ENCODE measurements at regions not wholly inside any gene's neighbourhood (a gene's known extent, or its start where the extent isn't known, plus 50 kb on each side); places are given as distances from the start of the nearest gene placed in this dataset.
A peak's percentile ranks its signal among the peaks of the same experiment; 100 is the strongest.

GRCh38 chr2:84040281-84040680, 418.8 kb downstream of the SUCLG1 start:
- no peaks in the 10 kb centered on the region for H3K36me3 ChIP-seq (ENCODE audit: control insufficient read depth, insufficient read depth, low read length)
- H3K4me2 ChIP-seq (ENCODE audit: low read length), result no peak overlapping the region
- no CpG with 5 or more reads among the region's 13 CpGs for WGBS (ENCODE audit: extremely low coverage, insufficient coverage, low lambda C conversion rate)
- H3K79me2 ChIP-seq (ENCODE audit: control insufficient read depth, insufficient read depth, low read length), result no peaks in the 10 kb centered on the region
- no peak overlapping the region for H3K27ac ChIP-seq (ENCODE audit: low read depth, low read length)
- no peak for DNase-seq
- no peak overlapping the region for H3K4me3 ChIP-seq (ENCODE audit: low read length)
- no peaks in the 10 kb centered on the region for H3K27me3 ChIP-seq (ENCODE audit: insufficient read depth, low read length, poor library complexity)
- H3K79me1 ChIP-seq (ENCODE audit: low read length), result no peaks in the 10 kb centered on the region
- no peak overlapping the region for H2BK120ac ChIP-seq (ENCODE audit: low read depth, low read length)
- H4K8ac ChIP-seq (ENCODE audit: low read depth, low read length), result no peak overlapping the region
- H3K23ac ChIP-seq (ENCODE audit: low read length), result no peak overlapping the region
- no peak overlapping the region for H2BK15ac ChIP-seq (replicated peaks; ENCODE audit: low read depth)
- no peak overlapping the region for H3K9ac ChIP-seq (ENCODE audit: low read length)
- H2AK5ac ChIP-seq (ENCODE audit: low read length), result no peak overlapping the region
- H2BK5ac ChIP-seq (ENCODE audit: low read length), result no peak overlapping the region
- no peak overlapping the region for H3K18ac ChIP-seq (ENCODE audit: low read length)
- H3K4me1 ChIP-seq (ENCODE audit: control insufficient read depth, low read depth, low read length), result peaks cover 6% of the 10 kb centered on the region
- H3K4ac ChIP-seq (ENCODE audit: low read depth, low read length), result no peak overlapping the region
- no peak overlapping the region for H4K5ac ChIP-seq (ENCODE audit: low read length)
- no peak overlapping the region for H3K56ac ChIP-seq (ENCODE audit: low read length)

GRCh38 chr2:84038866-84039265, 420.2 kb downstream of the SUCLG1 start:
- H3K56ac ChIP-seq (ENCODE audit: low read length), result no peak overlapping the region
- H3K27me3 ChIP-seq (ENCODE audit: insufficient read depth, low read length, poor library complexity), result no peaks in the 10 kb centered on the region
- no peak overlapping the region for H2BK120ac ChIP-seq (ENCODE audit: low read depth, low read length)
- H3K23ac ChIP-seq (ENCODE audit: low read length), result no peak overlapping the region
- H4K5ac ChIP-seq (ENCODE audit: low read length), result no peak overlapping the region
- no peak overlapping the region for H3K4me3 ChIP-seq (ENCODE audit: low read length)
- H2BK5ac ChIP-seq (ENCODE audit: low read length), result no peak overlapping the region
- H3K27ac ChIP-seq (ENCODE audit: low read depth, low read length), result no peak overlapping the region
- H2AK5ac ChIP-seq (ENCODE audit: low read length), result no peak overlapping the region
- no peak overlapping the region for H3K4me2 ChIP-seq (ENCODE audit: low read length)
- no peak overlapping the region for H3K4ac ChIP-seq (ENCODE audit: low read depth, low read length)
- no peak overlapping the region for H4K8ac ChIP-seq (ENCODE audit: low read depth, low read length)
- no peak overlapping the region for H3K9ac ChIP-seq (ENCODE audit: low read length)
- no peak overlapping the region for H2BK15ac ChIP-seq (replicated peaks; ENCODE audit: low read depth)
- no CpG with 5 or more reads among the region's 2 CpGs for WGBS (ENCODE audit: extremely low coverage, insufficient coverage, low lambda C conversion rate)
- no peak overlapping the region for H3K18ac ChIP-seq (ENCODE audit: low read length)
- H3K36me3 ChIP-seq (ENCODE audit: control insufficient read depth, insufficient read depth, low read length), result no peaks in the 10 kb centered on the region
- H3K4me1 ChIP-seq (ENCODE audit: control insufficient read depth, low read depth, low read length), result peaks cover 6% of the 10 kb centered on the region
- H3K79me2 ChIP-seq (ENCODE audit: control insufficient read depth, insufficient read depth, low read length), result no peaks in the 10 kb centered on the region
- peak; percentile 14 for DNase-seq
- no peaks in the 10 kb centered on the region for H3K79me1 ChIP-seq (ENCODE audit: low read length)

- no peak overlapping the region for H3K4ac ChIP-seq (ENCODE audit: low read depth, low read length)
- no peaks in the 10 kb centered on the region for H3K27me3 ChIP-seq (ENCODE audit: insufficient read depth, low read length, poor library complexity)
- DNase-seq, result no peak
- H2BK120ac ChIP-seq (ENCODE audit: low read depth, low read length), result no peak overlapping the region
- H3K27ac ChIP-seq (ENCODE audit: low read depth, low read length), result no peak overlapping the region
- H4K5ac ChIP-seq (ENCODE audit: low read length), result no peak overlapping the region
- no peak overlapping the region for H3K9ac ChIP-seq (ENCODE audit: low read length)
- no peaks in the 10 kb centered on the region for H3K79me2 ChIP-seq (ENCODE audit: control insufficient read depth, insufficient read depth, low read length)
- no peaks in the 10 kb centered on the region for H3K36me3 ChIP-seq (ENCODE audit: control insufficient read depth, insufficient read depth, low read length)
- H4K8ac ChIP-seq (ENCODE audit: low read depth, low read length), result no peak overlapping the region
- no peak overlapping the region for H3K23ac ChIP-seq (ENCODE audit: low read length)
- H3K79me1 ChIP-seq (ENCODE audit: low read length), result no peaks in the 10 kb centered on the region
- H2BK5ac ChIP-seq (ENCODE audit: low read length), result no peak overlapping the region
- H2AK5ac ChIP-seq (ENCODE audit: low read length), result no peak overlapping the region
- no peaks in the 10 kb centered on the region for H3K4me1 ChIP-seq (ENCODE audit: control insufficient read depth, low read depth, low read length)
- no peak overlapping the region for H3K18ac ChIP-seq (ENCODE audit: low read length)
- H3K56ac ChIP-seq (ENCODE audit: low read length), result no peak overlapping the region
- H3K4me3 ChIP-seq (ENCODE audit: low read length), result no peak overlapping the region
- H3K4me2 ChIP-seq (ENCODE audit: low read length), result no peak overlapping the region
- WGBS (ENCODE audit: extremely low coverage, insufficient coverage, low lambda C conversion rate), result no CpG with 5 or more reads among the region's 2 CpGs
- no peak overlapping the region for H2BK15ac ChIP-seq (replicated peaks; ENCODE audit: low read depth)
Measured at GRCh38 chr2:84033347-84033974, 425.6 kb downstream of the SUCLG1 start.

- no peak overlapping the region for H3K27ac ChIP-seq (ENCODE audit: low read depth, low read length)
- no peak overlapping the region for H2BK120ac ChIP-seq (ENCODE audit: low read depth, low read length)
- no CpG with 5 or more reads among the region's 5 CpGs for WGBS (ENCODE audit: extremely low coverage, insufficient coverage, low lambda C conversion rate)
- no peaks in the 10 kb centered on the region for H3K36me3 ChIP-seq (ENCODE audit: control insufficient read depth, insufficient read depth, low read length)
- no peak overlapping the region for H3K23ac ChIP-seq (ENCODE audit: low read length)
- H3K27me3 ChIP-seq (ENCODE audit: insufficient read depth, low read length, poor library complexity), result no peaks in the 10 kb centered on the region
- no peaks in the 10 kb centered on the region for H3K79me2 ChIP-seq (ENCODE audit: control insufficient read depth, insufficient read depth, low read length)
- no peak overlapping the region for H2AK5ac ChIP-seq (ENCODE audit: low read length)
- no peak overlapping the region for H3K18ac ChIP-seq (ENCODE audit: low read length)
- H3K4me3 ChIP-seq (ENCODE audit: low read length), result no peak overlapping the region
- no peak overlapping the region for H2BK15ac ChIP-seq (replicated peaks; ENCODE audit: low read depth)
- H3K79me1 ChIP-seq (ENCODE audit: low read length), result no peaks in the 10 kb centered on the region
- no peak overlapping the region for H3K56ac ChIP-seq (ENCODE audit: low read length)
- H3K4ac ChIP-seq (ENCODE audit: low read depth, low read length), result no peak overlapping the region
- H4K8ac ChIP-seq (ENCODE audit: low read depth, low read length), result no peak overlapping the region
- no peak for DNase-seq
- H2BK5ac ChIP-seq (ENCODE audit: low read length), result no peak overlapping the region
- H3K9ac ChIP-seq (ENCODE audit: low read length), result no peak overlapping the region
- no peaks in the 10 kb centered on the region for H3K4me1 ChIP-seq (ENCODE audit: control insufficient read depth, low read depth, low read length)
- H4K5ac ChIP-seq (ENCODE audit: low read length), result no peak overlapping the region
- H3K4me2 ChIP-seq (ENCODE audit: low read length), result no peak overlapping the region
Measured at GRCh38 chr2:84031312-84032050, 427.6 kb downstream of the SUCLG1 start.

- Histone ChIP-seq H3K4me2 (ENCODE audit: low read length) (no peak overlapping the region), H3K4me1 (ENCODE audit: control insufficient read depth, low read depth, low read length) (no peaks in the 10 kb centered on the region), H3K4me3 (ENCODE audit: low read length) (no peak overlapping the region), H3K23ac (ENCODE audit: low read length) (no peak overlapping the region), H3K79me2 (ENCODE audit: control insufficient read depth, insufficient read depth, low read length) (no peaks in the 10 kb centered on the region), H2BK15ac (replicated peaks; ENCODE audit: low read depth) (no peak overlapping the region), H4K8ac (ENCODE audit: low read depth, low read length) (no peak overlapping the region), H3K9ac (ENCODE audit: low read length) (no peak overlapping the region), H3K56ac (ENCODE audit: low read length) (no peak overlapping the region), H2BK120ac (ENCODE audit: low read depth, low read length) (no peak overlapping the region), H3K27me3 (ENCODE audit: insufficient read depth, low read length, poor library complexity) (no peaks in the 10 kb centered on the region), H3K4ac (ENCODE audit: low read depth, low read length) (no peak overlapping the region), H3K36me3 (ENCODE audit: control insufficient read depth, insufficient read depth, low read length) (no peaks in the 10 kb centered on the region), H3K27ac (ENCODE audit: low read depth, low read length) (no peak overlapping the region), H3K79me1 (ENCODE audit: low read length) (no peaks in the 10 kb centered on the region), H3K18ac (ENCODE audit: low read length) (no peak overlapping the region), H2AK5ac (ENCODE audit: low read length) (no peak overlapping the region), H2BK5ac (ENCODE audit: low read length) (no peak overlapping the region), H4K5ac (ENCODE audit: low read length) (no peak overlapping the region)
- no peak for DNase-seq
- no CpG with 5 or more reads among the region's 4 CpGs for WGBS (ENCODE audit: extremely low coverage, insufficient coverage, low lambda C conversion rate)
Measured at GRCh38 chr2:84029903-84030575, 429.0 kb downstream of the SUCLG1 start.

Data from mesendoderm (in vitro differentiated cells).